GM18907 (cell line): ENCODE measurements at regions not wholly inside any gene's neighbourhood (a gene's known extent, or its start where the extent isn't known, plus 50 kb on each side); places are given as distances from the start of the nearest gene placed in this dataset.

Experiments
- ATAC-seq: cut with Tn5 transposase; IDR thresholded peaks from one replicate; pipeline ENCODE4 v1.9.1; 2021; ENCODE audit warnings: mild to moderate bottlenecking, moderate library complexity; ENCODE audit not compliant: unreplicated experiment

GRCh38 chr7:12741951-12742575, 54.6 kb downstream of the ARL4A start:
- ATAC-seq: no peak

DNA sequence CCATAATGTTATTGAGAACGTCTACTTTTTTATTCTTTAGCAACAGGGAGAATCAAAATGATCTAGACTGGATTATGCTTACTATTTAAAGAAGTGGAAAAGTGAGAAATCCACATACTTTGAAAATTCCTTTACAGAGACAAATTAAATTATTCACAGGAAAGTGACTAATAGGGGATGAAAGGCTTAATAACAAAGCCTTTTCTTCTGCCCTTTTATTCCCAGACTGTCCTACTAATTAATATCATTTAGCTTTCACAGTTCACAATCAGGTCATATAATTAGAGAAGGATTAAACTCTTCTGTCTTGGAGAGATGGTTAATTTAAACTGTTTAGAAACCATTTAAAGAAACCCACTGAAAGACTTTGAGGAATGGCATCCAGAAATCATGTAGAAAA, 58.8 kb downstream of the ARL4A start:
- ATAC-seq: no peak

DNA sequence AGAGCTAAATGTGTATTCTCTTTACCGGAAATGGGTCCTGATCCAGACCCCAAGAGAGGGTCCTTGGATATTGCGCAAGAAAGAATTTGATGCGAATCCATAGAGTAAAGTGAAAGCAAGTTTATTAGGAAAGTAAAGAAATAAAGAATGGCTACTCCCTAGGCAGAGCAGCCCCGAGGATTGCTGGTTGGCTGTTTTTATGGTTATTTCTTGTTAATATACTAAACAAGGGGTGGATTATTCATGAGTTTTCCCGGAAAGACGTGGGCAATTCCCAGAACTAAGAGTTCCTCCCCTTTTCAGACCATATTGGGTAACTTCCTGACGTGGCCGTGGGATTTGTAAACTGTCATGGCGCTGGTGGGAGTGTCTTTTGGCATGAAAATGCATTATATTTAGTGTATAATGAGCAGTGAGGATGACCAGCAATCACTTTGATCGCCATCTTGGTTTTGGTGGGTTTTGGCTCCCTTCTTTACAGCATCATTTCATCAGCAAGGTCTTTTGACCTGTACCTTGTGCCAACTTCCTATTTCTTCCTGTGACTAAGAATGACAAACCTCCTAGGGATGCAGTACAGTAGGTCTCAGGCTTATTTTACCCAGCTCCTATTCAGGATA, 60.4 kb downstream of the ARL4A start:
- ATAC-seq: no peak

- no peak for ATAC-seq
Observed at GRCh38 chr7:12749069-12749468, 61.6 kb downstream of the ARL4A start.

DNA sequence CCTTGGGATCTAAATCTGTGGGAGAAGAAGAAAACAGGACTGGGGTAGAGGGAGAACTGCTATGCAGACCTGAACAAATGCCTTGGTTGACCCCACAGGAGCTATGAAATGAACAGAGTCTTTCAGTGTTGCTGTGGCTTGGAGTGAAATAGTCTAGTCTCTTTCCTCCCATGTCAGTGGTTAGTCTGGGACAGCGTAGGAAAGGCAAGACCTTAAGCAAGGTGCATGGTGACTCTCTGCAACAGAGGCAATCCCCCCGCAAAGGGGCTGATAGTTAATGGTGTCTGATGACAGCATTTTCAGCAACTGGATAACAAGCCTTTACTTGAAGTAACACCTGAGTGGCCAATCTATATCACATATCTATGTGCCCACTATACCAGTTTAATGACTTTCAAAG, 62.3 kb downstream of the ARL4A start:
- ATAC-seq: no peak

GRCh38 chr7:12751764-12752163, 64.3 kb downstream of the ARL4A start:
- ATAC-seq: no peak

DNA sequence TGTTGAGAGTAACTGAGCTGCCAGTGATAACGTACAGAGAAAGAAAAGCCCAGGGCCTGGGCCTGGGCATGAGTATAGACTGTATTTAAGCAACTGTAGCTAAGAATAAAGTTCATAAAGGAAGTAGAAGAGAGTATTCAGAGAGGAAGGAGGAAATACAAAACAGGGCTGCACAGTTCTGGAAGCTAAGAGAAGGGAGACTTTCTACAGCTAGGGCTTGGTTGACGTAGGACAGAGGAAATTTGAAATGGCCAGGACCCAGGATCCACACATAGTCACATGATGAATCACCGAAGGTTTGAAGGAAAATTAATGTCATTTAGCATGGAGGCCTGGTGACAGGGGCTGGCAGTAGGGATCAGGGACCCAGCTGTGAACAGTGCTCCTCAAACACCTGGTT, 66.7 kb downstream of the ARL4A start:
- no peak for ATAC-seq

- no peak for ATAC-seq
Observed at GRCh38 chr7:12756821-12757220, 69.4 kb downstream of the ARL4A start.

DNA sequence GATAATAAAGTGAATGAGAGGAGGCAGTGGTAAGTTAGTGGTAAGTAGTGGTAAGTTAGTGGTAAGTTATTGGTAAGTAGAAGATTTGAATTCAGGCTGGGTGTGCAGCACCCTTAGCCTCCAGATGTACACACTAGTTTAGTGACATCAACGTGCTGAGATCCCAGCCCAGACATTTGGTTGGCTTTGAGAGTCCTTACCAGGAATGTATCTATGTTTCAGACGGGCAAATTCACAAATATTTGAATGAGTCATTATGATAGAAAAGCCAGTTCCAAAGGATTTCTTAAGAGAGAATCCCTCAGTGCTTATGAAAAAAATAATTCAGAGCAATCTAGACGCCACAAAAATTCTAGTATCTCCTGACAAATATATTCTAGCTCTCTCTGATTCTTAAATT, 70.0 kb downstream of the ARL4A start:
- ATAC-seq: no peak

GRCh38 chr7:12759151-12759550, 71.7 kb downstream of the ARL4A start:
- ATAC-seq: no peak

- ATAC-seq: no peak
Observed at GRCh38 chr7:12761111-12761510, 73.7 kb downstream of the ARL4A start.

DNA sequence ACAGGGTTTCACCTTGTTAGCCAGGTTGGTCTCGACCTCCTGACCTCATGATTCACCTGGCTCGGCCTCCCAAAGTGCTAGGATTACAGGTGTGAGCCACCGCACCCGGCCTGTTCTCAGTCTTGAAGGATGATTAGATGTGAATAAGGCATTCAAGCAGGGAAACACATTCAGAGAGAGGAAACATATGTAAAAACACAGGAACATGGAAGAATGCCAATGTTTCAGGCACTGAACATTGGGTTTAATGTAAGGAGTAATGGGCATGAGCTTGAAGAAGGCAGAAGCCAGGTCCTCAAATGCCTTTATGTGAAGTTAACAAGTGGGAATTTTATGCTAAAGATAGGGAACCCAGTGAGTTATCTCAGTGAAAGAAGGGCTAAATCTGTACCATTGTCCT, 74.3 kb downstream of the ARL4A start:
- ATAC-seq: no peak

GRCh38 chr7:12764458-12764891, 77.0 kb downstream of the ARL4A start:
- no peak for ATAC-seq

- no peak for ATAC-seq
Observed at GRCh38 chr7:12765431-12766100, 78.1 kb downstream of the ARL4A start.

GRCh38 chr7:12766416-12766815, 79.0 kb downstream of the ARL4A start:
- no peak for ATAC-seq

DNA sequence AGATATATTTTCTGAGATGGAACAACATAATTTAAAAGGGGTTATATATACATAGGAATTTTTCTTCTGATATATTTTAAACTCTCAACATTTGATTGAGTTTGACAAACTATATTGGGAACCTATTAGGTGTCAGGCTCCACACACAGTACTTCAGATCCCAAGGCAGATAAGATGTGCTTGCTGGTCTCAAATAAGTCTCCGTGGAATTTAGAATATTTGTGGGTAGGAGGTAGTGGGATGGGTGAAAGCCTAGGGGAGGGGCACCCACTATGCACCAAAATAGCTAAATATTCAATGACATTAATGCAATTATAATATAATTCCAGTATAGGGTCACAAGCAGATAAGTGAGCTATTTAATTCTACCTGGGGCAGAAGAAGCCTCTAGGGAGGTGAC, 81.5 kb downstream of the ARL4A start:
- no peak for ATAC-seq

GRCh38 chr7:12769444-12769843, 82.0 kb downstream of the ARL4A start:
- ATAC-seq: no peak

DNA sequence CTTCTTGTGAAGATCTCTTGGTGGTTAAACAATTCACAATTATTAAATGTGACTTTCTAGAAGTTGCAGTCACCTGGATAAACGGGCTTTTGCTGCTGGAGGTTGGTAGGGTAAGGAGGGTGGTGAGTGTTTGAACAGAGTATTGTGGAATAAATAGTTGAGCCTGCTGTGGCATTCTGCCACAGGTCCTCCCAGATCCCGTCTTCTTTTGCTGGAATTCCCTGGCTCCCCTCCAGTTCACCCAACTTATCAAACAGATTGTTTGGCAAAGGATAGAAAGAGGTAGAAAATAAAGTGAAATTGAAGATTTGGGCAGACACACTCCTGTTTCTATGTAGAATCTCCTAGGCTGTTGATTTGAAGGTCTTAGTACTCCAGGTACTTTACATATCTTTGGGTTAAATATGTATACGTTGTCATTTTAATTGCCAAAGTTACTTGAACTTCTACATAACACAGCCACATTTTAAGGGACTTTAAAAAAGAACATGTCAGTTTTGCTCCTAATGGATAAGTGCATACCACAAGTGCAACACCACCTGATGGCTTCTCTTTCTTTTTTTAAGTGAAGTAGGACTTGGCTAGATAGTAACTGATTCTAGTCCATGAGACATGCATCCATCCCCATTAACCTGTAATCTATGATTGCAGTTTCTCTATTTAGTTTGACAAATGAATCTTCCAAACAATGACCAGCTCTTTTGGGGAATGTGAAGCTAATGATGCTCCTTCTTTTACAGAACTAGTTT, 83.0 kb downstream of the ARL4A start:
- no peak for ATAC-seq

GRCh38 chr7:12771378-12771877, 84.0 kb downstream of the ARL4A start:
- no peak for ATAC-seq

GRCh38 chr7:12772768-12773167, 85.3 kb downstream of the ARL4A start:
- ATAC-seq: no peak

GRCh38 chr7:12777257-12777656, 89.8 kb downstream of the ARL4A start:
- ATAC-seq: no peak

GRCh38 chr7:12779947-12780346, 92.5 kb downstream of the ARL4A start:
- no peak for ATAC-seq
